ENCODE measurements at regions not wholly inside any gene's neighbourhood (a gene's known extent, or its start where the extent isn't known, plus 50 kb on each side); places are given as distances from the start of the nearest gene placed in this dataset.
"Not testable (repeated sequence)": the region's sequence is repeated elsewhere in the genome, so short reads cannot be mapped to it uniquely, and the experiment has no call there.

DNA sequence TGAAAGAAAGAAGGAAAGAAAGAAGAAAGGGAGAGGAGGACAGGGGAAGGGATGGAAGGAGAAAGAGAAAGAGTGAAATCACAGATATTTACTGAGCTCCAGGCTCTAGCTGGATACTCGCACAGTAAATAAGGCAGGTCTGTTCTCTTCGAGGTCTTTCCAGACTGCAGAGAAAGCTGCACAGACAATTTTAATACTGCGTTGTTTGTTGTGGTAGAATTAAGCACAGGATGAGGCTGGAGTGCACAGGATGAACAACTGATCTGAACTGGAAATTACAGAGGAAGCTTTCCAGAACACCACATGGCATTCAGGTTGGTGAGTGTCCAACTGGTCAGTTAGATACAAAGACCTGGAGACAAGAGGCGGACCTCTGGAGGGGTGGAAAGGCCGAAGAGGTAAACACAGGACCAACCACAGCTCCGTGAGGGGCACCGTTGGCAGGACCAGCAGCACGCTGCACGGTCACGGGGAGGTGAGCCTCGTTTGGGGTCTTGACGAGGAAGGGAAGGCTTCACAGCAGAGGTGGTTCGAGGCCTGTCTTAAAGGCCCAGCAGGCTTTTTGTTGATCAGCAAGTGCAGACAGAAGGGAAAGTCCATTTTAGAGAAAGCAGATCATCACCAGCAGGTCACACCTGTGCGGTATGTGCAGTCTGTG is 121.7 kb downstream of the ATP6V0E2 start:
- DNase-seq: not testable (repeated sequence)

DNA sequence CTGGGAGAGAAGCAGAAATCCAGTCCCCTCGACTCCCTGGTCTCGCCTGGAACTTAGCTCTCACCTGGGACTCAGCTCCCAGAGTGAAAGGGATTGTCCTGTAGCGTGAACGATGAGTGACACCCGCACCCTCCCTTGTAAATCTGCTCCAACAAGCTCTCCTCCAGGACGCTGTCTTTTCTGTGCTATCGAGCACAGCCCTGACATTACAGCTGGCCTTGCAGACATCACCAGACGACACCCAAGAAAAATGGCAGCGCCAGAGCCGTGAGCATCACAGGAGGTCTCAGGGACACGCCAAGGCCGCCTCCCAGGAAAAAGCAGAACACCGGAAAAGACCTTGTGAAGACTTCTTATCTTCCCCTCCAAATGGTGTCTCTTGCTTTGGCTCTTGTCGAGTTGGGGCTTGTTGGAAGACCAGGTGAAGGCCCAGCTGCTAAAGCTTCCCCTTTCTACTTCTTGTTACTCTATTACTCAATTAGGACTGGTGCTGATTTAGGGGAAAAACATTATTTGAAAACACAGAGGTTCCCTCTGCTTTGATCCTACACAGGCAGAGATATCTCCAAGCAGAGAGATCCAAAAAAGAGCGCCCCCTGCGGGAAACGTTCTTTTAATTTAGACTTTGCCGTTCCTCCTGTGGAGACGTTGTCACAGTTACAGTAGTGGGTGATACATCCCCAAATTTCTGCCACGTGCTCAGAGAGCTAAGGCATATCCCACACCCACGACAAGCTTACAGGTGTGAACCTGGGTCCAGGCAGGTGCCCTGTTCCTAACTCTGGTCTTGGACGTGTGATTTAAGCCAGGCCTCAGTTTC is 127.2 kb downstream of the ATP6V0E2 start:
- not testable (repeated sequence) for DNase-seq

DNA sequence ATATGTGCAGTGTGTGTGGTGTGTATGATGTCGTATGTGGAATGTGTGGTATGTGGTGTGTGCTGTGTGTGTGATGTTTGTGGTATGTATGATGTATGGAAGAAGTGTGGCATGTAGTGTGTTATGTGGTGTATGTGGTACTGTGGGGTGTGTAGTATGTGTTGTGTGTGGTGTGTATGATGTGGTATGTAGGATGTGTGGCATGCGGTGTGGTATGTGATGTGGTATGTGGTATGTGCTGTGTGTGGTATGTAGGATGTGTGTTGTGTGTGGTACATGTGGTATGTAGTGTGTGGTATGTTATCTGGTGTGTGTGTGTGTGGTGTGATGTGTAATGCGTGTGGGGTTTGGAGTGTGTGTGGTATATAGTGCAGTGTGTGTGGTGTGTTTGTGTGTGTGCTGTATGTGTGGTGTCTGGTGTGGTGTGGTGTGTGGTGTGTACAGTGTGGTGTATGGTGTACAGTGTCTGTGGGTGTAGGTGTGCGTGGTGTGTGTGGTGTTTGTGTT is 129.6 kb downstream of the ATP6V0E2 start:
- DNase-seq: no peak

DNA sequence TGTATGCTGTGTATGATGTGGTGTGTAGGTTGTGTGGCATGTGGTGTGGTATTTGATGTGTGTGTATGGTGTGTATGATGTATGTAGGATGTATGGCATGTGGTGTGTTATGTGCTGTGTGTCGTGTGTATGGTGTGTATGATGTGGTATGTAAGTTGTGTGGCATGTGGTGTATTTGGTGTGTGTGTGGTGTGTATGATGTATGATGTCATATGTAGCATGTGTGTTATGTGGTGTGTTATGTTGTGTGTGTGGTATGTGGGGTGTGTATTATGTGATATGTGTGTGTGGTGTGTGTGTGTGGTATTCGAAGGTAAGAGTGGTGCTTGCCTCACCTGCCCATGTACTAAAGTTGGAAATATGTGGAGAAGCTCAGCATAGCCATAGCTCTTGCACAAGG is 130.2 kb downstream of the ATP6V0E2 start:
- DNase-seq: not testable (repeated sequence)

DNA sequence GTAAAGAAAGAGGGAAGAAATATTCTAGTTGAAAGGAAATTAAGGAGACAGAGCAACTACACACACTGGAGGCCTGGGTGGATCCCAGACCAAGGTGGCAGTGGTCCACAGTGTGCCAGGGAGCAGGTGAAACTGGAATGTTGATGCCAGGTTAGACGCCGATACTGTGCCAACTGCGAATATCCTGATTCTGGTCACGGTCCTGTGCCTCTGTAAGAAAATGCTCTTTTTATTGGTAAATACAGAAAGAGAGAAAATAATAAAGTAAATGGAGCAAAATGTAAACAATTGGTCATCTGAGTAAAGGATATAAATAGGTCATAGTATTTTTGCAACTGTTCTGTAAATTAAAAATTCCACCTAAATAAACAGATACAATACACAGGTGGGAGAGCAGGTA is 131.1 kb downstream of the ATP6V0E2 start:
- DNase-seq: not testable (repeated sequence)

DNA sequence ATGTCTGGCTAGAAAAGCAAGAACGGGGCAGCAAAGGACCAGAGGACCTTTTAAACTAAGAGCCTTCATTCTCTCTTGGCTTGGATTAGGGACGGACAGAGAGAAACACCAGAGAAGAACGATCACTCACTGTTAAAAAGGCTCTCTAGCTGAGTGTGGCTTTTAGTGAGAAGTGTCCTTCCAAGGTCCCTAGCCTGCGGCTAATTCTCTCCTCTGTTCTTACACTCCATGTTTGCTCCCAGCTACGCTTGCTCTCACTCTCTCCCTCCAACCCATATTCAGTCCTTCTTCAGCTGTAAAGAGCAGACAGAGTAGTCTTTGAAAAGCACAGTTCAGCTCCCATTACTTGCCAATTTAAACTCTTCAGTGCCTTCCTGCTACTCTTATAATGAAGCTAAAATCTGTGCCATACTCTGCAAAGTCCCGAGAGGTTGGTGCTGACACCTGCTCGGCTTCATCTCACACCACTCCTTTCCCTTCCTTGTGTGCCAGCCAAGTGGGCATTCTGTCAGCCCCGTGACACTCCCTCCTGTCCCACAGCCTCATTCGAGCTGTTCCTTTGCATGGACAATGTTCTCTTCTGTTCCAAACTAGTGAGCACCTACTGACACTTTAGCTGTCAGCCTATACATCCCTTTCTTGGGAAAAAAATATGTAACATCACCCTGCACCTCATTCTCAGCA is 136.0 kb downstream of the ATP6V0E2 start:
- DNase-seq: not testable (repeated sequence)

DNA sequence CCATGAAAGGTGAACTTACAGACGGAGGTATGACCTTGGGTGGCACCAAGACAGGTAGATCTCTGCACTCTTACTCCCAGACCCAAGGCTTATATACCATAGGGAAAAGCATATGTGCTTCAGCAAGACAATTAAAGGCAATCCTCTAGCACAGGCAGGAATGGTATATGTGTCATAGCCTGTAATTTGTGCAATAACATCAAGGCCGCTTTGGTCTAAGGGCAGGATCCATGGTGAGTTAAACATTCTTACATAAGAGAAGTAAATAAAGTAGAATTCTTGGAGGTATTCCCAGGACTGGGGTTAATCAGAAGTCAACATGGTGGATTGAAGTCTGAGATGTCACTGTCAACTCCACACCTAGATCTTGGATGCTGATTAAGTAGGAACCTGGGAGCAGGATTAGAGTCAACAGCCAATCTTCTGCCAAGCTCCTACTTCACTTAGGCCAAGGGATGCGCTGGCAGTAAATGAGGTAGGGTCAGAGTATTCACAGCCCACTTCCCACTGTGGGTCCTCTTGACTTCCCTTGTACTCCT is 143.0 kb downstream of the ATP6V0E2 start:
- not testable (repeated sequence) for DNase-seq

DNA sequence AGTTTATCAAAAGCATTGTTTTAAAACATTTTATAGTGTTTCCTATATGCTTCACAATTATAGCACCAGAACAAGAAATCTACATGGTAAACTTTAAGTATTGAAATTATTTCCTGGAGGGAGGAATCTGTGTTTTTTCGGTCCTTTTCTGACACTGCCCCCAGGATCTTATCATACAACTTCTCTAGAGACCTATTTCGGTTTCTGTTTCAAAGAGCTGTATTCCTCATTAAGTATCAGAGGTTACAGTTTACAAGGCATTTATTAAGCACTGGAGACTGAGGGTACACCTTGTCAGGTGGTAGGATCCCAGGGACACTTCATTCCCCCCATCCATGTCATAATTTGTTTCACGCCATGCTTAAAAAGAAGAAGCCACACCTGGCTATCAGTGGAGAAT is 146.4 kb downstream of the ATP6V0E2 start:
- DNase-seq: not testable (repeated sequence)

DNA sequence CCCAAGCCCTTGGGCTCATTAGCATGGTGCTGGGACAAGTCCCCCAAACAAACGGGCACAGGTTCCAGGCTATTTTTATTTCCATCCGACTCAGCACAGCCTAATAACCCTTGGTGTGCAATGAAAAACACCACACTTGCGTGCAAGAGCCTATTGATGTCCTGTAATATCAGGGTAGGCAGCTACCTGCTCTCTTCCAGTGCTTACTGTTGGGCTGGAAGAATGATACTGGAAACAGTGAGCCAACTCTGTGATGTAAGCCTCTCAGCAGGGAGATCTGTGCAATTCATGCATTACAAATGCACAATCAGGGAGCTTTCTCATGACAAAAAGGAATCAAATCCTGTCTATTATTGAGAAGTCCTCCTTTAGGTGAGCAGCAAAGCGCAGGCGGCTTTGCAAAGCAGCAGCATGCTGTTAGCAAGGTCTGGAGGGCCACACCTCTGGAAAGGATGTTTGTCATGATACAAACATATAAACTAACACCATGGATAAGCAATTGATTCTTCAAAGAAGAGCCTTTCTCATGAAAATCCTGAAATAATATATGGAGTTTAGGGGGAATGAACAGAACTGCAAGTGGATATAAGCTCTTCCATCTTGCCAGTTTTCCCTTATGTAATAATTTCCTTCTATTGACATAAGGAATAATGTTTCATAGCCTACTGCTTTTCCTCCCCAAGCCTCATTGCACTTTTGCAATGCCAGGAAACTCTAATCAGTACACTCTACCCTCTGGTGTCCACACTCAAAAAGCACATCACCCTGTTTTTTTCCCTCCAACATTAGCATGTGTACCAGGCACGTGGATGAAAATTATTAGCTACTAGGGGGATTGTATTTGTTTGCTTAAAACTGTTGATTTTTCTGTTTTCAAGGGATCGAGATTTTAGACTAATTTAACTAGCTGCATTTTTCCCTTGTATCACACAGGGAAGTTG is 151.1 kb downstream of the ATP6V0E2 start:
- DNase-seq: not testable (repeated sequence)

DNA sequence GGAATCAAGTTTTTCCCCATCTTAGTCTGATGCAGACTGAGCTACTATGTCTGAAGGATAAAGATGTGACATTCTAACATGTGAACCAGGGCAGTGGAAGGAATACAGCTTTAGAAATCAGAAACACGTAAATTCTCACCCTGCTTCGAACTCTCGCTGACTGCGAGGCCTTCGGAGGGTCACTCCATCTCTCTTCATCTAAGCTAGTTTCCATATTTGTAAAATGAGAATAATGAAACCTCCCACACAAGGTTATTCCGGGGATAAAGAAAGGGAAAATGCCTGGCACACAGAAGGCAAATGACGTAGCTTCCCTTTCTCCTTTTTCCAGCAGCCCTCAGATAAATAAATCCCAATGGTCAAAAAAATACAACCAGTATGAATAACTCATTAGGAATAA is 152.0 kb downstream of the ATP6V0E2 start:
- not testable (repeated sequence) for DNase-seq

DNA sequence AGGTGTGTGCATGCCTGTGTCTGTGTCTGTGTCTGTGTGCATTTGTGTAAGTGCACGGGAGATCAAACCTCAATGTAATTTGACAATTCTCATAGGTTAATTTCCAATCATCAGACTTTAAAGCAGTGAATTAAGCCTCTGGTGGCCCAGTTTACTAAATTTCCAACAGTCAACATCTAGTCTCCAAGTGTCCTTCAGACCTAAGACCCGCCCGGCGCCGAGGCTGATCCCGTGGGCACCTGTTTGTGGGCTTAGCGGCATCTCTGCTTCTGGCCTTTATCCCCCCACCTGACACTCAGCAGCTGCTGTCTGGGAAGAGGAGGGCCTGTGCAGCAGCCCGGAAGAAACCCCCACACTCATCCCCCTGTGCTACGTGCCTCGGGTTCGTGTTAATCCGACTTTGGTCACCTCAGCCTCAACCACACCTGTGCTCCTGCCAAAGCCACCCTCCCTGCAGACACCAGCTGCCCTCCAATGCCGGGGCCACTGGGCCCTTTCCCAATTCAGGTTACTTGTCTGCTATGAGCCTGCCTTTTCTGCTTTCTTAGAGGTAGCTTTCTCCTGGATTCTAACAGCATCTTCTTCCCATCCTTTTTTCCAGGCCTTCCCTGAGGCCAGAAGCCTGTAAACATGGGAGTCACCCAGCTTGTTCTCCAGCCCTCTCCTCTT is 154.7 kb downstream of the ATP6V0E2 start:
- DNase-seq: not testable (repeated sequence)

DNA sequence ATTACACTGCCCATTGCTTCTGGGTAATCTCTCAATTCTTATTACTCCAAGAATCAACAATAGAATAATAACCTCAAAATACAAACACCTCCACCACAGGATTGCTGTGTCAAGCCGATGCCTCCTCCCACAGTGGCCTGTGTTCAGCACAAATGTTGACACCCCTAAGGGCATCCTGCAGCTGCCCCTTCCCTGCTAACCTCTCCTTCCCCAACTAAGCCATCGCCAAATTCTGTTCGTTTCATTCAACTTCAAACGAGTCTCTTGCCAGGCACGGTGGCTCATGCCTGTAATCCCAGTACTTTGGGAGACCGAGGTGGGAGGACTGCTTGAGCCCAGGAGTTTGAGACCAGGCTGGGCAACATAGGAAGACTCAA is 155.2 kb downstream of the ATP6V0E2 start:
- DNase-seq: not testable (repeated sequence)

DNA sequence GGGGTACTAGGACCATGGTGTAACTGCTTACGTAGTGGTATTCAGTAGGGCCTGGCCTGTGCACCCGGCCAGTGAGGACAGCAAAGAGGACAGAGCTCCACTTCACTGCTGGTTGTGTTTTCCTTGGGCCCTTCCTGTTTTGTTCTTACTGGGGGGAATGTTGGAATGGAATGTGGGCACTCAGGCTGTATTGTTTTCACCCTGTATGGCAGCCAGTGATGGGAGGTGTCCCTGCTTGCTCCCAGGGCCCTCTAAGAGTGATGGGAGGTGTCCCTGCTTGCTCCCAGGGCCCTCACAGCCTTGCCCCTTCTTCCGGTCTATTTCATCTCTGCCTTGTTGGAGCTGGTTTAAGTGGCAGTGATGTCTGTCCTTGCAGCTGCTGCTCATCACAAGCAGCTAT is 158.0 kb downstream of the ATP6V0E2 start:
- DNase-seq: not testable (repeated sequence)

DNA sequence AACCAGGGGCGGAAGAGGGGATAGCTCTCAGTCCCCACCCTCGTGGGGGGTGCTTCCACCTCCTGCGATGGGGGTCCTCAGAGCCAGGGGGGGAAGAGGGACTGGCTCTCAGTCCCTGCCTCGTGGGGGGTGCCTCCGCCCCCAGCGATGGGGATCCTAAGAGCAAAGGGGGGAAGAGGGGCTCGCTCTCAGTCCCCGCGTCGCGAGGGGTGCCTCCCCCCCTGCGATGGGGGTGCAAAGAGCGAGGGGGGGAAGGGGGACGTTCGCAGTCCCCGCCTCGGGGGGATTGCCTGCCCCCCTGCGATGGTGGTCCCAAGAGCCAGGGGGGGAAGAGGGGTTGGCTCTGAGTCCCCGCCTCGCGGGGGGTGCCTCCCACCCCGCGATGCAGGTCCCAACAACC is 159.9 kb downstream of the ATP6V0E2 start:
- DNase-seq: not testable (repeated sequence)

DNA sequence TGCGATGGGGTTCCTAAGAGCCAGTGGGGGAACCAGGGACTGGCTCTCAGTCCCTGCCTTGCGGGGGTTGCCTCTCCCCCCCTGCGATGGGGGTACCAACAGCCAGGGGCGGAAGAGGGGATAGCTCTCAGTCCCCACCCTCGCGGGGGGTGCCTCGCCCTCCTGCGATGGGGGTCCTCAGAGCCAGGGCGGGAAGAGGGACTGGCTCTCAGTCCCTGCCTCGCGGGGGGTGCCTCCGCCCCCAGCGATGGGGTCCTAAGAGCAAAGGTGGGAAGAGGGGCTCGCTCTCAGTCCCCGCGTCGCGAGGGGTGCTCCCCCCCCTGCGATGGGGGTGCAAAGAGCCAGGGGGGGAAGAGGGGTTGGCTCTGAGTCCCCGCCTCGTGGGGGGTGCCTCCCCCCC is 162.0 kb downstream of the ATP6V0E2 start:
- DNase-seq: not testable (repeated sequence)

DNA sequence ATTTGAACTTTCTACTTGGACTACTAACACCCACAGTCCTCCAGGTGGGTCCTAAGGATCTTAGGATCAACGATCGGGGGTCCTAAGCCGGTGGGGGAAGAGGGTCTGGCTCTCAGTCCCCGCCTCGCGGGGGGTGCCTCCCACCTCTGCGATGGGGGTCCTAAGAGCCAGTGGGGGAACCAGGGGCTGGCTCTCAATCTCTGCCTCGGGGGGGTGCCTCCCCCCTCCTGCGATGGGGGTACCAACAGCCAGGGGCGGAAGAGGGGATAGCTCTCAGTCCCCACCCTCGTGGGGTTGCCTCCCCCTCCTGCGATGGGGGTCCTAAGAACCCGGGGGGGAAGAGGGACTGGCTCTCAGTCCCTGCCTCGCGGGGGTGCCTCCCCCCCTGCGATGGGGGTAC is 165.3 kb downstream of the ATP6V0E2 start:
- not testable (repeated sequence) for DNase-seq

DNA sequence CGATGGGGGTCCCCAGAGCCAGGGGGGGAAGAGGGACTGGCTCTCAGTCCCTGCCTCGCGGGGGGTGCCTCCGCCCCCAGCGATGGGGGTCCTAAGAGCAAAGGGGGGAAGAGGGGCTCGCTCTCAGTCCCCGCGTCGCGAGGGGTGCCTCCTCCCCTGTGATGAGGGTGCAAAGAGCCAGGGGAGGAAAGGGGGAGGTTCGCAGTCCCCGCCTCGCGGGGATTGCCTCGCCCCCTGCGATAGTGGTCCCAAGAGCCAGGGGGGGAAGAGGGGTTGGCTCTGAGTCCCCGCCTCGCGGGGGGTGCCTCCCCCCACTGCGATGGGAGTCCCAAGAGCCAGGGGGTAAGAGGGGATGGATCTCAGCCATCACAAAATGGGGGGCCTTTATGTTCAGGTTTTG is 168.5 kb downstream of the ATP6V0E2 start:
- DNase-seq: not testable (repeated sequence)

DNA sequence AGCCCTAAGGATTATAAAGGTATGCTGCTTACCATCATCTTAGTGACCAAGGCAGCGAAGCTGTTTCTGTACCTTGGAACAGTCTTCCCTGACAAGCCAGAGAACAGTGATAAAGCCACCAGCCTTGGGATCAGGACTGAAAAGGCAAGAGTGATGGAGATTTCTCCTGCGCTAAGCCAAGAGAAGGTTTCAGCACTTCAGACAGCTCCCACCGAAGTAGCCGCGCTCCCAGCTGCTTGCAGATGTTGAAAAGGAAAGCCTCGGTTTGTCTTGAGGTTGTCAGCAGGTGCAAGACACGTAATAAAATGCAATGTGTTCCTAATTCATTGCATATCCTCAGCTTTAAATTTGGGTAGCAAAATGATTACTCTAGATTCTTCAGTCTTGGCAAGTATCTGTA is 171.0 kb downstream of the ATP6V0E2 start:
- peak; percentile 4 for DNase-seq

DNA sequence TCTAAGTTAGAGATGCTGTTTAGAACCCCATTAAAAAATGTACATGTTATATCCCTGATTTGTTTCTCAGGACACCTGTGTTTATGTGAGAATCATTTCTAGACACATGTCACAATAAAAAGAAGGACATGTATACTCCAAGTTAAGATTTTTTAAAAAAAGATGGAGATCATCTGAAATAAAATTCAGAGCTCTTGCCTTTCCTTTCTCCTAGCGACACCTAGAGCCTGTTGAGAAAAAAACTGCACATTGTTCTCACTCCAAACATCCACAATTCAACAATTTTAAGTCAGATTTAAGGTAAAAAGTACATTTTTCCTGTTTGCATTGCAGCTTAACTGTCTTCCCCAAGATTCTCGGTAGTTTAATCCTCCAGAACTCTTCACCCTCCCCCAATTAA is 171.8 kb downstream of the ATP6V0E2 start:
- not testable (repeated sequence) for DNase-seq

DNA sequence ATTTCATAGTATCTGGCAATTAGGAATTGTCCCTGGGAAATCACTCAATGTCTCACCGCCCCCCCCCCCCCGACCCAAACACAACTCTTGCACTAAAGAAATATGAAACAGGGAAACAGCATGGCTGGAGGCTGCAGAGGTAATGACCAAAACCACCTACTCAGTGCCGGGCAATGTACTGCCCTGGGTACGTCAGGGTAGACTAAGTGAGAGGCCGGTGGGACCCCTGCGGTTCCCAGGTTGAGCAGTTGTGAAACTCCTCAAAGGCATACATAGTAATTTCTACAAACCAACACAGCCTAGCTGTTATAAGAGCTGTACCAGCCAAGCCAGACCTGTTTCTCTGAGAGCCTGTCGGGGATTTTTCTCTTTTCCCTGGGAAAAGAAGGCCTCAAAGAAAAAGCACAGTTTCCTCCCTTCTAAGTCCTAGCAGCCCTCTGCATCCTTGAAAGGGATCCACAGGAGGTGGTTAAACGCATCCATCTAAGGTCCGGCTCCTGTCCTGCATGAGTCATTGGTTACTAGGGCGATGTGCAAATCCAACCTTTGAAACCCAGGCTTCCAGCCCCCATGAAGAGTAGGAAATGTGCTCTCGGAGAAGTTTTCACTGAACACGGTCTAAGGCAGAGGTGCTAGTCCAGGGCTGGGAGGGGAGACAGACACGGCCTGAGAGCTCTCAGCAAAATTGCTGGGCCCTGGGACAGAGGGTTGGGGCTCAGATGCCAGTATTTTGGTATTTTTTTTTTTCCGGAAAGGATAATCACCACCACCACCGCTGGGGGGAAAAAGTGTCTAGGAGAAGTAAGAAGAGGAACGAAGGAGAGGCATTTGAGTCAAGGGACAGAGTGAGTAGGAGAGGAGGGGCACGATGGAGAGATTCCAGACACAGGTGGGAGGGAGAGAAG is 172.8 kb downstream of the ATP6V0E2 start:
- not testable (repeated sequence) for DNase-seq

Measured in fibroblast of skin of right biceps (primary cell).